SK-N-SH (cell line): ENCODE measurements at regions not wholly inside any gene's neighbourhood (a gene's known extent, or its start where the extent isn't known, plus 50 kb on each side); places are given as distances from the start of the nearest gene placed in this dataset.

Experiments
- CTCF ChIA-PET: fragments of 300-600, 350-600 bp; formaldehyde crosslinking; extraction: SDS; loops from one replicate; lab custom pipeline; 2021; lab: Yijun Ruan, JAX
- POLR2A ChIA-PET: fragments of 350-600 bp; sonication (Branson Sonifier 250); formaldehyde crosslinking; extraction: SDS; loops from one replicate; lab custom pipeline; 2020; ENCODE audit warnings: antibody characterized with exemption, inconsistent platforms; lab: Yijun Ruan, JAX
- DNase-seq: peaks from one replicate; pipeline ENCODE4 v3.0.0; 2012
- H2AFZ ChIP-seq: fragments of 200-600 bp; sonication (generic); 2 replicates; pipeline ENCODE4 v1.8.1; 2016; ENCODE audit warnings: antibody characterized with exemption, mild to moderate bottlenecking, low read depth
- H3F3A ChIP-seq: fragments of 200-600 bp; sonication (generic); replicated peaks from 2 replicates; pipeline ENCODE3; 2016; ENCODE audit warnings: antibody characterized with exemption, mild to moderate bottlenecking; ENCODE audit not compliant: insufficient read depth
- H3K27ac ChIP-seq, 2 experiments: fragments of 200-500 bp in 1 of 2; fragments of 200-600 bp in 1 of 2; sonication (Bioruptor generic) in 1 of 2; sonication (generic), shearing (Covaris generic) in 1 of 2; 2 replicates each; pipeline versions ENCODE4 v1.5.1 to v1.6.1; 2014 to 2016; ENCODE audit warnings: low read depth in 2 of 2, inconsistent platforms in 1 of 2, low read length in 1 of 2, mild to moderate bottlenecking in 1 of 2, mixed read lengths in 1 of 2
- H3K27me3 ChIP-seq: fragments of 200-600 bp; sonication (generic), shearing (Covaris generic); 2 replicates; pipeline ENCODE4 v1.6.1; 2016; ENCODE audit warnings: mixed run types; ENCODE audit not compliant: insufficient read depth
- H3K36me3 ChIP-seq, 2 experiments: fragments of 200-500 bp in 1 of 2; fragments of 200-600 bp in 1 of 2; sonication (Bioruptor generic) in 1 of 2; sonication (generic) in 1 of 2; replicated peaks in 1 of 2; 2 replicates each; pipeline versions ENCODE3 to v1.5.1; 2014 to 2016; ENCODE audit warnings: low read length in 1 of 2, mild to moderate bottlenecking in 1 of 2; ENCODE audit not compliant: insufficient read depth in 2 of 2, control insufficient read depth in 1 of 2
- H3K4me1 ChIP-seq, 2 experiments: fragments of 200-500 bp in 1 of 2; fragments of 200-600 bp in 1 of 2; sonication (Bioruptor generic) in 1 of 2; sonication (generic), shearing (Covaris generic) in 1 of 2; 2 replicates each; pipeline versions ENCODE4 v1.5.1 to v1.6.1; 2014 to 2016; ENCODE audit warnings: low read depth in 1 of 2, low read length in 1 of 2, mixed run types in 1 of 2; ENCODE audit not compliant: insufficient read depth in 2 of 2, control insufficient read depth in 1 of 2
- H3K4me2 ChIP-seq: fragments of 200-600 bp; sonication (generic), shearing (Covaris generic); 2 replicates; pipeline ENCODE4 v1.6.1; 2017; ENCODE audit warnings: mixed run types
- H3K4me3 ChIP-seq, 2 experiments: fragments of 200-500 bp in 1 of 2; fragments of 200-600 bp in 1 of 2; sonication (Bioruptor generic) in 1 of 2; sonication (generic), shearing (Covaris generic) in 1 of 2; 2 replicates each; pipeline versions ENCODE4 v1.5.1 to v1.8.1; 2014 to 2016; ENCODE audit warnings: low read depth in 2 of 2, inconsistent platforms in 1 of 2, low read length in 1 of 2, mild to moderate bottlenecking in 1 of 2, mixed read lengths in 1 of 2, moderate library complexity in 1 of 2
- H3K79me2 ChIP-seq: fragments of 200-600 bp; sonication (generic); 2 replicates; pipeline ENCODE4 v1.8.1; 2017; ENCODE audit warnings: mild to moderate bottlenecking; ENCODE audit not compliant: insufficient read depth
- H3K9ac ChIP-seq: fragments of 200-600 bp; sonication (generic); 2 replicates; pipeline ENCODE4 v1.6.1; 2017; ENCODE audit warnings: mixed run types
- H3K9me2 ChIP-seq: fragments of 200-600 bp; sonication (generic); 2 replicates; pipeline ENCODE4 v1.6.1; 2017; ENCODE audit warnings: mixed run types
- H3K9me3 ChIP-seq: fragments of 200-600 bp; sonication (generic); 2 replicates; pipeline ENCODE4 v1.6.1; 2017; ENCODE audit warnings: mixed run types, mild to moderate bottlenecking, moderate library complexity
- H4K20me1 ChIP-seq: fragments of 200-600 bp; sonication (generic); 2 replicates; pipeline ENCODE4 v1.6.1; 2017; ENCODE audit warnings: mild to moderate bottlenecking, mixed run types; ENCODE audit not compliant: insufficient read depth
- CHD2 ChIP-seq: fragments of 150-350 bp; IDR thresholded peaks from 2 replicates; pipeline ENCODE4 v1.6.1; 2018; ENCODE audit warnings: low read length; ENCODE audit not compliant: partially characterized antibody
- ELF1 ChIP-seq: IDR thresholded peaks from 2 replicates; pipeline ENCODE4 v1.4.0; 2012
- EP300 ChIP-seq, 2 experiments: IDR thresholded peaks; 2 replicates each; pipeline versions ENCODE4 v1.4.0 to v1.6.1; 2012; ENCODE audit warnings: borderline replicate concordance in 1 of 2, low read depth in 1 of 2, low read length in 1 of 2
- EZH2phosphoT487 ChIP-seq: fragments of 200-600 bp; sonication (generic); IDR thresholded peaks from 2 replicates; pipeline ENCODE4 v1.6.1; 2017; ENCODE audit warnings: low read depth, mixed run types, mild to moderate bottlenecking, antibody characterized with exemption, moderate library complexity, borderline replicate concordance
- FOSL2 ChIP-seq: IDR thresholded peaks from 2 replicates; pipeline ENCODE4 v1.4.0; 2012; ENCODE audit warnings: low read depth, mild to moderate bottlenecking, moderate library complexity, borderline replicate concordance
- FOXJ3 ChIP-seq: sonication (generic); formaldehyde crosslinking; IDR thresholded peaks from 2 replicates; pipeline ENCODE4 v1.5.1; 2020; ENCODE audit warnings: mild to moderate bottlenecking, missing genetic modification reagents
- FOXM1 ChIP-seq: IDR thresholded peaks from 2 replicates; pipeline ENCODE4 v1.4.0; 2012; ENCODE audit warnings: low read depth, mild to moderate bottlenecking
- GATA2 ChIP-seq: sonication (generic); formaldehyde crosslinking; IDR thresholded peaks from 2 replicates; pipeline ENCODE4 v1.5.0; 2020; ENCODE audit warnings: mild to moderate bottlenecking, missing genetic modification reagents
- JUND ChIP-seq: IDR thresholded peaks from 2 replicates; pipeline ENCODE4 v1.4.0; 2012
- MEF2A ChIP-seq: IDR thresholded peaks from 2 replicates; pipeline ENCODE4 v1.4.0; 2012; ENCODE audit warnings: low read depth, borderline replicate concordance
- MXI1 ChIP-seq: IDR thresholded peaks from 2 replicates; pipeline ENCODE4 v1.6.1; 2012; ENCODE audit warnings: mild to moderate bottlenecking, low read depth, low read length, improper control_type of control experiment
- NFIC ChIP-seq: IDR thresholded peaks from 2 replicates; pipeline ENCODE4 v1.4.0; 2012; ENCODE audit warnings: borderline replicate concordance
- NRF1 ChIP-seq: IDR thresholded peaks from 2 replicates; pipeline ENCODE4 v1.6.1; 2012; ENCODE audit warnings: low read depth, mild to moderate bottlenecking, low read length
- RFX5 ChIP-seq: IDR thresholded peaks from 2 replicates; pipeline ENCODE4 v1.6.1; 2012; ENCODE audit warnings: mild to moderate bottlenecking, improper control_type of control experiment, low read length
- RXRA ChIP-seq: IDR thresholded peaks from 2 replicates; pipeline ENCODE4 v1.4.0; 2012; ENCODE audit warnings: low read depth, mild to moderate bottlenecking, borderline replicate concordance
- SIN3A ChIP-seq: IDR thresholded peaks from 2 replicates; pipeline ENCODE4 v1.6.1; 2012; ENCODE audit warnings: low read depth, mild to moderate bottlenecking, low read length, moderate library complexity, borderline replicate concordance
- TAF1 ChIP-seq: IDR thresholded peaks from 2 replicates; pipeline ENCODE4 v1.6.1; 2012; ENCODE audit warnings: low read depth, mild to moderate bottlenecking, low read length, moderate library complexity, borderline replicate concordance
- TCF12 ChIP-seq: IDR thresholded peaks from 2 replicates; pipeline ENCODE4 v1.4.0; 2012
- TEAD4 ChIP-seq: IDR thresholded peaks from 2 replicates; pipeline ENCODE4 v1.4.0; 2012; ENCODE audit warnings: mild to moderate bottlenecking, borderline replicate concordance; ENCODE audit not compliant: insufficient read depth
- YY1 ChIP-seq: IDR thresholded peaks from 2 replicates; pipeline ENCODE4 v1.4.0; 2012; ENCODE audit warnings: low read depth, mild to moderate bottlenecking
- WGBS: methylation state at CpG from one replicate; pipeline ENCODE4 v1.1.6; 2017; ENCODE audit warnings: low lambda C conversion rate; 5-methylcytosine and 5-hydroxymethylcytosine counted together
- TF ChIP-seq, protein P1 (sequence below): IDR thresholded peaks from 2 replicates; pipeline ENCODE4 v1.4.0; 2012; ENCODE audit warnings: low read depth, borderline replicate concordance

GRCh38 chr6:88381289-88381642 is 215.1 kb upstream of the CNR1 start:
- H2AFZ ChIP-seq = no peak overlapping the region
- H4K20me1 ChIP-seq = no peaks in the 10 kb centered on the region
- H3K36me3 ChIP-seq = no peaks in the 10 kb centered on the region
- ChIA-PET CTCF (no interaction called here), POLR2A (no interaction called here)
- no peaks in the 10 kb centered on the region for H3K27me3 ChIP-seq
- H3K27ac ChIP-seq = no peak overlapping the region
- H3K9ac ChIP-seq = no peak overlapping the region
- peaks cover 2 to 31% of the 10 kb centered on the region in 2 experiments for H3K4me1 ChIP-seq
- DNase-seq = no peak
- no peaks in the 10 kb centered on the region for H3K9me2 ChIP-seq
- no peak for TF ChIP-seq RFX5
- no peak for TF ChIP-seq GATA2
- TF ChIP-seq TCF12 = no peak
- TF ChIP-seq FOSL2 = no peak
- TF ChIP-seq ELF1 = no peak
- no peak for TF ChIP-seq CHD2
- TF ChIP-seq TAF1 = no peak
- TF ChIP-seq FOXM1 = no peak
- TF ChIP-seq EP300 (IDR thresholded peaks at IDR 0.05; ENCODE audit: borderline replicate concordance in 1 of 2, low read depth in 1 of 2, low read length in 1 of 2) = no peak
- no peak for TF ChIP-seq TEAD4
- TF ChIP-seq RXRA = no peak
- TF ChIP-seq NRF1 = no peak
- no peak for TF ChIP-seq MEF2A
- TF ChIP-seq JUND = no peak
- no peak overlapping the region for H3K4me3 ChIP-seq
- H3K4me2 ChIP-seq = peak overlapping the region; percentile 65; the same call in 1 of the 2 replicates
- peaks cover 14% of the 10 kb centered on the region for H3F3A ChIP-seq
- H3K9me3 ChIP-seq = no peaks in the 10 kb centered on the region
- no peaks in the 10 kb centered on the region for H3K79me2 ChIP-seq

DNA sequence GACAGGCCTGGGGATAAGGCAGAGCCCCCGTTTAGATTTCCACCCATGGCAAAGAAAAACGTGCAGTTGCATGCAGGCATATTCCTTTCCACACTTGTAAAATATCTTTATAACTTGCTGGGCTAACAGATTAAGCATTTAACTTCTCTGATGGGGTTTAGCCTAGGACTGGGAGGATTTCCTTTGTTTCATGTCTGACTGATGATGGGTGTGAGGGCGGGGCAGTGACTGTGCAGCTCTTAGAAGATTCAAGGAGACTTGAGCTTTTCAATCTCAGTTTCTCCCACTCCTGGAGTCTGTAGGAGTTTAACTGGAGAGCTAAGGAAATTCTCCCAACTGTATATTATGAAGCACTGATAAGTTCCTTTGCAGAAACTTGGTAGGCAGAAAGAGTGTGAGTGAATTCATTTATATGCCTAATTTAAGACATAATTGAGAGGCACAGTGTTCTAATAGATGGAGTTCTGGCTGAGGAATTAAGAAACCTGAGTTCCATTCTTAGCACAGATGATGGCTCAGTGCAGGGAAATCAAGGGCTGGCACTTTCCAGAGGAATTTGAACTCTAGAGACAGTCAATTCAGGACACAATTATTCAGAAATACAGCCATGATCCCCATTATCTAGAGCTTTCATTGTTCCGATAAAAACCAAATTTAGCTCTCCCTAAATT is 214.6 kb upstream of the CNR1 start:
- Histone ChIP-seq H3K9me2 (no peaks in the 10 kb centered on the region), H4K20me1 (no peaks in the 10 kb centered on the region), H3K27ac (peak overlapping the region in 1 of 2 experiments; percentile 64; a peak in 2 of 4 replicates), H2AFZ (peak overlapping the region; percentile 37; the same call in 1 of the 2 replicates), H3F3A (peaks cover 14% of the 10 kb centered on the region), H3K4me3 (no peak overlapping the region), H3K27me3 (no peaks in the 10 kb centered on the region), H3K9me3 (no peaks in the 10 kb centered on the region), H3K36me3 (no peaks in the 10 kb centered on the region), H3K4me1 (peaks cover 2 to 31% of the 10 kb centered on the region in 2 experiments)
- ChIA-PET CTCF (no interaction called here), POLR2A (no interaction called here)
- WGBS = 54% methylated on average over 4 of the region's 4 CpGs
- DNase-seq = no peak
- TF ChIP-seq NFIC (no peak), NRF1 (no peak), EP300 (IDR thresholded peaks at IDR 0.05; ENCODE audit: borderline replicate concordance in 1 of 2, low read depth in 1 of 2, low read length in 1 of 2) (no peak), MXI1 (no peak), RFX5 (no peak), SIN3A (no peak), FOXM1 (no peak), RXRA (no peak), TCF12 (no peak), JUND (no peak), FOXJ3 (CRISPR knock-in tag) (no peak), YY1 (no peak), EZH2phosphoT487 (no peak)
- TF ChIP-seq, protein P1, sequence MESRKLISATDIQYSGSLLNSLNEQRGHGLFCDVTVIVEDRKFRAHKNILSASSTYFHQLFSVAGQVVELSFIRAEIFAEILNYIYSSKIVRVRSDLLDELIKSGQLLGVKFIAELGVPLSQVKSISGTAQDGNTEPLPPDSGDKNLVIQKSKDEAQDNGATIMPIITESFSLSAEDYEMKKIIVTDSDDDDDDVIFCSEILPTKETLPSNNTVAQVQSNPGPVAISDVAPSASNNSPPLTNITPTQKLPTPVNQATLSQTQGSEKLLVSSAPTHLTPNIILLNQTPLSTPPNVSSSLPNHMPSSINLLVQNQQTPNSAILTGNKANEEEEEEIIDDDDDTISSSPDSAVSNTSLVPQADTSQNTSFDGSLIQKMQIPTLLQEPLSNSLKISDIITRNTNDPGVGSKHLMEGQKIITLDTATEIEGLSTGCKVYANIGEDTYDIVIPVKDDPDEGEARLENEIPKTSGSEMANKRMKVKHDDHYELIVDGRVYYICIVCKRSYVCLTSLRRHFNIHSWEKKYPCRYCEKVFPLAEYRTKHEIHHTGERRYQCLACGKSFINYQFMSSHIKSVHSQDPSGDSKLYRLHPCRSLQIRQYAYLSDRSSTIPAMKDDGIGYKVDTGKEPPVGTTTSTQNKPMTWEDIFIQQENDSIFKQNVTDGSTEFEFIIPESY = no peak
- TF ChIP-seq, all 33 proteins: peak for 0
- Histone ChIP-seq H3K9ac (no peak overlapping the region; the same call in 1 of the 2 replicates), H3K4me2 (peak overlapping the region; percentile 65; the same call in 1 of the 2 replicates), H3K79me2 (no peaks in the 10 kb centered on the region)
